Neutrophil (primary cell): ENCODE measurements at regions not wholly inside any gene's neighbourhood (a gene's known extent, or its start where the extent isn't known, plus 50 kb on each side); places are given as distances from the start of the nearest gene placed in this dataset.
"Not testable (repeated sequence)": the region's sequence is repeated elsewhere in the genome, so short reads cannot be mapped to it uniquely, and the experiment has no call there.

ENCODE experiments used
- H3K27ac ChIP-seq: fragments of 200-600 bp; sonication (generic); 2 replicates; pipeline ENCODE4 v1.5.1; 2016; ENCODE audit warnings: mild to moderate bottlenecking, moderate library complexity
- H3K27me3 ChIP-seq: fragments of 200-600 bp; sonication (generic); 2 replicates; pipeline ENCODE4 v1.6.0; 2016; ENCODE audit warnings: mild to moderate bottlenecking
- H3K36me3 ChIP-seq: fragments of 200-600 bp; sonication (generic); 2 replicates; pipeline ENCODE4 v1.5.1; 2017
- H3K4me1 ChIP-seq, 2 experiments: fragments of 200-600 bp in 1 of 2; sonication (generic) in 1 of 2; 1 replicate in 1 of 2; 2 replicates in 1 of 2; pipeline versions ENCODE4 v1.5.1 to v1.6.1; 2013 to 2016; ENCODE audit warnings: low read depth in 1 of 2, low read length in 1 of 2, mild to moderate bottlenecking in 1 of 2, moderate library complexity in 1 of 2; ENCODE audit not compliant: control insufficient read depth in 1 of 2, insufficient read depth in 1 of 2
- H3K4me3 ChIP-seq, 2 experiments: fragments of 200-600 bp in 1 of 2; sonication (generic) in 1 of 2; 1 replicate in 1 of 2; 2 replicates in 1 of 2; pipeline ENCODE4 v1.5.1; 2013 to 2016; ENCODE audit warnings: low read depth in 1 of 2, low read length in 1 of 2, mild to moderate bottlenecking in 1 of 2, moderate library complexity in 1 of 2
- H3K9me3 ChIP-seq: fragments of 200-600 bp; sonication (generic); 2 replicates; pipeline ENCODE4 v1.5.1; 2016
- CTCF ChIP-seq: fragments of 200-600 bp; sonication (generic); IDR thresholded peaks from 2 replicates; pipeline ENCODE4 v1.5.1; 2016; ENCODE audit warnings: antibody characterized with exemption

- Histone ChIP-seq H3K4me3 (no peak overlapping the region), H3K27me3 (no peaks in the 10 kb centered on the region), H3K27ac (no peak overlapping the region), H3K36me3 (no peaks in the 10 kb centered on the region), H3K9me3 (no peaks in the 10 kb centered on the region), H3K4me1 (no peaks in the 10 kb centered on the region)
- no peak for TF ChIP-seq CTCF
Observed at GRCh38 chr12:19819231-19819630, 379.9 kb downstream of the AEBP2 start.

GRCh38 chr12:19822476-19822875, 383.2 kb downstream of the AEBP2 start:
- Histone ChIP-seq H3K27ac (no peak overlapping the region), H3K27me3 (no peaks in the 10 kb centered on the region), H3K4me3 (no peak overlapping the region), H3K36me3 (no peaks in the 10 kb centered on the region), H3K4me1 (no peaks in the 10 kb centered on the region), H3K9me3 (no peaks in the 10 kb centered on the region)
- no peak for TF ChIP-seq CTCF

GRCh38 chr12:19823326-19823725, 384.0 kb downstream of the AEBP2 start:
- not testable (repeated sequence) for H3K9me3 ChIP-seq, H3K36me3 ChIP-seq, H3K27me3 ChIP-seq, H3K27ac ChIP-seq, H3K4me3 ChIP-seq, H3K4me1 ChIP-seq

GRCh38 chr12:19826980-19827550, 387.8 kb downstream of the AEBP2 start:
- no peak for TF ChIP-seq CTCF

GRCh38 chr12:19829100-19829853, 390.0 kb downstream of the AEBP2 start:
- no peak for TF ChIP-seq CTCF
- Histone ChIP-seq H3K4me1 (no peaks in the 10 kb centered on the region), H3K27me3 (no peaks in the 10 kb centered on the region), H3K27ac (no peak overlapping the region), H3K36me3 (no peaks in the 10 kb centered on the region), H3K4me3 (no peak overlapping the region), H3K9me3 (no peaks in the 10 kb centered on the region)

More at GRCh38 chr12:19826980-19827550, 387.8 kb downstream of the AEBP2 start:
- H3K27me3 ChIP-seq, result no peaks in the 10 kb centered on the region
- no peak overlapping the region for H3K27ac ChIP-seq
- no peak overlapping the region for H3K4me3 ChIP-seq
- H3K36me3 ChIP-seq, result no peaks in the 10 kb centered on the region
- no peaks in the 10 kb centered on the region for H3K9me3 ChIP-seq
- no peaks in the 10 kb centered on the region for H3K4me1 ChIP-seq

GRCh38 chr12:19830446-19830845, 391.2 kb downstream of the AEBP2 start:
- Histone ChIP-seq H3K27ac (no peak overlapping the region), H3K9me3 (no peaks in the 10 kb centered on the region), H3K36me3 (no peaks in the 10 kb centered on the region), H3K4me3 (no peak overlapping the region), H3K4me1 (no peaks in the 10 kb centered on the region), H3K27me3 (no peaks in the 10 kb centered on the region)
- TF ChIP-seq CTCF, result no peak
